GOT3 (cell line): ENCODE measurements at regions not wholly inside any gene's neighbourhood (a gene's known extent, or its start where the extent isn't known, plus 50 kb on each side); places are given as distances from the start of the nearest gene placed in this dataset.
"Not testable (repeated sequence)": the region's sequence is repeated elsewhere in the genome, so short reads cannot be mapped to it uniquely, and the experiment has no call there.

ENCODE experiments used
- DNase-seq: peaks from one replicate; lab custom pipeline; 2025; ENCODE audit warnings: mixed read lengths; lab: John Stamatoyannopoulos, UW

DNA sequence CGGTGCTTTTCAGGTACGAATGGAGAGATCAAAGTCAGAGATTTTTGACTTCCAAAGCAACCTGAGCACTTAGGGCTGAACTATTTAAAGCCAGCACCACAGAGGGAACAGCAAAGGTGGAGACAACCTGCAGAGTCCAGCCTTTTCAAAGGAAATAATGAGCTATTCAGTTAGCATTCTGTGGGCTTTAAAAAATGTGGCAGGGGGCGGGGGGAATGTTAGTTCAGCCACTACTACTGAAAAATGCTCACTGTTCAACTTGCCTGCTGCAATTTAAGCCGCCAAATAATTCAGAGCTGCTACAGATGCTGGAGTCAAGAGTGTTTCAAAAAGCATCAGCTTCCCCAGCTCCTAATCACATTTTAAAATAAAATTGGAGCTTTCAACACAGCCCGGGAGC, 473.3 kb upstream of the PLXNA2 start:
- no peak for DNase-seq

DNA sequence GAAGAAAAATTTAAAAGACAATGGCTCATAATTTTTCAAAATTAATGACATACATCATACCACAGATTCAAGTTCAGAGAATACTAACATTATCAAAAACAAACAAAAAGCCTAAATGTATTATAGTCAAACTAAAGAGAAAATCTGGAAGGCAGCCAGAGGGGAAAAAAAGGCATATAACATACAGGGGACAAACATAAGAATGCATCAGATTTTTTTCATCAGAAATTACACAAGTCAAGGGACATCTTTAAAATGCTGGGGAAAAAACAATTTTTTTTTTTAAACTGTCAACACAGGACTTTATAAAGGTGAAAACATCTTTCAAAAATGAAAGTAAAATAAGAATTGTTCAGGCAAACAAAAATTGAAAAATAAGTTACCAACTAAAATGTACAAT, 478.4 kb upstream of the PLXNA2 start:
- no peak for DNase-seq

DNA sequence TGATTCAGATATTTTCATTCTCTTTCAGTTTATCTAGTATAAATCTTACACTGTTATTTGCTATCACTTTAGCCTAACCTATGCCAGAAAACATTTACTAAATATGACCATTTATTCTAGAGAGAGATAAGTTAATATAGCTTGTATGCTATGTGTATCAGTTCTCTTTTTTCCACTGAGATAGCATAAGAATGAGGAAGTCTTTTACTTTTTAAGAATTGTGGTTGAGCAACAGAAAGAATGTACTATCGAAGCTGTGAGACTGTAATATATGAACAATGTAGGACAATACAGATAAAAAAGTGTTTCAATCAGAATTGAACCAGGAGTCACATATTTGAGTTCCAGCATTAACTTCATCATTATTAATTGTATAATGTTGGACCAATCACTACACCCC, 479.9 kb upstream of the PLXNA2 start:
- no peak for DNase-seq

DNA sequence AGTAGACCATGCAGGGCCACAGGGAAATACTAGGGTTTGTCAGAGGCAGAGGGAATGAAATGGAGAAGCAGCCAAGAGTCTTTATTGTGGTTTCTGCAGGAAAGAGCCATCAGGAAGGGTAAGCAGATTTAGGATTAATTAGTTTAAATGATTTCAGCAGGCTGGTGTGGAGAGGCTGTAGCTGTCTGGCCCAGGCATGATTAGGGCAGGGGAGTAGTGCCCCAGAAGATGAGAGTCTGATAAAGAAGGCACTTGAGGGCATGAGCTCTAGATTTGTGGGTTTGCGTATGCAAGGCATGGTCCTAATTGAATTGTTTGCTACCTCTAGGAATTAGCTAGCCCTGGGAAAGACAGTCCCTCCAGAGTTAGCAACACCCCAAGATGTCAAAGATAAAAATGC, 484.6 kb upstream of the PLXNA2 start:
- DNase-seq: no peak

DNA sequence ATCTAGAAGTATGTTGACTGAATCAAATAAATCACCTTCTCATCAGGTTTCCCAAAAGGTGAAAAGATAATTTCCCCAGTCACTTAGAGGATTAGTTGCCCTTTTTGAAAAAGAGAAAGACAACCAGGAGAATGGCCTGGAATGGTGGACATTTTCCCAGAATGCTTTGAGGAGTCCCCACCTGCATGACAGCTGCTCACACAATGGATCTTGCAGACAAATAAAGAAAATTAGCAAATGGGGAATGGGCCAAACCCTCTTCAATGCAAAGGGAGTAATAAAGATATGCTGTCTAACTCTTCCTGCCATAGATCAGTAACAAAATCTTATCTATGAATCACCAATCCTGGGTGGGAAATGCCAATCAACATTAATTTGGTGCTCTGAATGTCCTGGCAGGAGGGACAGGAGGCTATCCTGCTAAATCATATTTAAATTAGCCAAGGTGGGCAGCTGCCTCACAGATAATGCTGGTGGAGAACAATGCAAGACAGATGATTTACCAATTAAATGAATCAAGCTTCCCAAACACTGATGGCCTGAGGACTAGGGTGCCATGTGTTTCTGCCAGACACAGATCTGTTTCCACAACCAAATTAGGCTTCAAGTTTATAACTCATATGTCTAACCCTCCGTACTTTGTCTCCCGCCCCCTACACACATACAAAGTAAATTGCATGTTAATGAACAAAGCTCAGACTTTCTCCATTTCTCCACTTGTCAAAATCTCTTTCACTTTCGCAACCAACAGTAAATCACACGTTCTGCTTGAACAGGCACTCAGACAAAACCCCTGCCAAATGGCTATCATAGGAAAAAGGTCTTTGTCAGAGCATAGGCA, 488.0 kb upstream of the PLXNA2 start:
- DNase-seq: no peak

DNA sequence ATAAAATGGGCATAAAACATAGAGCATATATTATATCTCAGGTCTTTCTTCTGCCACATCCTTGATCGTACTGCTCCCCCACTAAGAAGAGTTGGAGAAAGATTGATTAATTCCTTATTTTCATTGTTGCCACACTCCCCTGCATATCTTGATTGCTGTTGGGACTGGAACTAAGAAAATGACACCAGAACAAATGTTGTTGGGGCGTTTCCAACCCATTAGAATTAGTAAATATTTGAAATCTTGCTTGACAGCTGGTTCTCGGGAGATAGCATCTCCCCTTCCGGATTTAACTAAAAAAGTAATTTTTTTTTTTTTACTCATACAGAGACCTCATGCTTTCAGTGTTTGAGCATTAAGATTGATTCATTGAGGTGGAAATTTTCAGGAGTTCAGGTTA, 493.0 kb upstream of the PLXNA2 start:
- DNase-seq: no peak

DNA sequence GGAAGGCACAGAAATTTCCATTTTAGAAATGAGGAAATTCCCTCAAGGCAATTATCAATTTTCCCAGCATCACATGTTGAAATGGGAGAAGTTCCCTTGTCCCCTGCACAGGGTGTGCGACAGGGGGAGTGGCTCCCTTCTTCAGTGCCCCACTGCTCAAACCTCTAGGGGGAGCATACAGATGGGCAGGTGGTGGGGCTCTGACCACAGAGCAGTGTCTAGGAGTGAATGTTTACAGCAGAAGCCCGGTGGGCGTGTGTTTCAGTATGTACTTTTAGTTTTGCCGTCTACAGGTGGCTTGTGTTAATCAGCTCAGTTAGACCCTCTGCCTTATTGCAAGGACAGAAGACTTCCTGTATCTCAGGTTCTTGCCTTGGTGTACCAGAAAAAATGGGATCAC, 493.7 kb upstream of the PLXNA2 start:
- DNase-seq: no peak

DNA sequence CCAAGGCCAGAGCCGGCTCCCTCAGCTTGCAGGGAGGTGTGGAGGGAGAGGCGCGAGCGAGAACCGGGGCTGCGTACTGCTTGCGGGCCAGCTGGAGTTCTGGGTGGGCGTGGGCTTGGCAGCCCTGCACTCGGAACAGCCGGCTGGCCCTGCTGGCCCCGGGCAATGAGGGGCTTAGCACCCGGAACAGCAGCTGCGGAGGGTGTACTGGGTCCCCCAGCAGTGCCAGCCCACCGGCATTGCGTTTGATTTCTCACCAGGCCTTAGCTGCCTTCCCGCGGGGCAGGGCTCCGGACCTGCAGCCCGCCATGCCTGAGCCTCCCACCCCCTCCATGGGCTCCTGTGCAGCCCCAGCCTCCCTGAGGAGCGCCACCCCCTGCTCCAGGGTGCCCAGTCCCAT, 495.5 kb upstream of the PLXNA2 start:
- not testable (repeated sequence) for DNase-seq

DNA sequence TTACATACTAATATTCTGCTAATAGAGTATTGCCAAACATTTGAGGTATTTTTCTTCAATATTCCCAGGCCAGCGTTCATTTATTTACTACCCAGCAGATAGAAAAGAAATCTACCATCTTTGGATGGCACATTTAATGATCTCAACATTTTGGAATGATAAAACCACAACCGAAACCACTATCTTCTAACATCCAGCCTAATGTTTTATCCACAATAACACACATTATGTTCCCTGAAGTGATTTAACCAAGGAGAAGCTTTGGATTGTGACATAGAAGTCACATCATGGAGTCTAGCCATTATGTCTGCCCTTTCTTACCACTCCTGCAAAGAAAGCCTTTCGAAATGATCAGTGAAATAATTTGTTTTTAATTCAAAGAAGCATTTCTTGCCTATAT, 497.1 kb upstream of the PLXNA2 start:
- DNase-seq: no peak

DNA sequence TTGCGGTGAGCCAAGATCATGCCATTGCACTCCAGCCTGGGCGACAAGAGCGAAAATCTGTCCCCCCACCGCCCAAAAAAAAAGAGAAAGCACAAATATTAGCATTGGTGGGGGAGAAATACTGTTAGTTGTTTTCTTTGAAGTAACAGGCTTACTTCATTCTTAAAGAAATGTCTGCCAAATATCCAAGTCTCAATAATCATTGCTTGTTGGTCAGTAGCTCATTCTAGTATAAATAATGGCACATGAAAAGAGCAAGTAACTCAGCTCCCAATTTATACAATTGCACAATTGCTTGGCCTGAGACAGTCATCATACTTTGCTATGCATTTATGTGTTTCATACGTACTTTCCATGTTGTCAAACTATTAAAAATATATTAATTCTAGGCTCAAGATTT, 499.2 kb upstream of the PLXNA2 start:
- no peak for DNase-seq

DNA sequence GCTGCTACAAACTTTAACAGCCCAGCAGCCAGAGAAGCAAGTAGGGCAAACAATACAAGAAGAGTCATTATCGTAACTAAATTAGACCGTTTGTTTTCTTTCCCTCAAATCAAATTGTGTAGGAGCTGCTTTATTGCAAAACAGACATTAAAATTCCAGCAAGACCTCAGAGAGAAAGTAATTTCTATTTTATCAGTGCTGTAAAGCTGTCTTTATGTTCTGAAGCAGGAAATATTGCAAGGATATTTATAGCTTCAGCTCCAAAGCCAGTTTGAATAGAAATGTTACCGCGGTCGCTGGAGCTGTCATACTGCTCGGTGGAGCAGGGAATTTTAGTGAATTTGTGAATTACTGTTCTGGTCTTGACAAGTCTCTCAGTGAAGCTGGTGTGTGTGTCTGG, 503.8 kb upstream of the PLXNA2 start:
- DNase-seq: no peak

DNA sequence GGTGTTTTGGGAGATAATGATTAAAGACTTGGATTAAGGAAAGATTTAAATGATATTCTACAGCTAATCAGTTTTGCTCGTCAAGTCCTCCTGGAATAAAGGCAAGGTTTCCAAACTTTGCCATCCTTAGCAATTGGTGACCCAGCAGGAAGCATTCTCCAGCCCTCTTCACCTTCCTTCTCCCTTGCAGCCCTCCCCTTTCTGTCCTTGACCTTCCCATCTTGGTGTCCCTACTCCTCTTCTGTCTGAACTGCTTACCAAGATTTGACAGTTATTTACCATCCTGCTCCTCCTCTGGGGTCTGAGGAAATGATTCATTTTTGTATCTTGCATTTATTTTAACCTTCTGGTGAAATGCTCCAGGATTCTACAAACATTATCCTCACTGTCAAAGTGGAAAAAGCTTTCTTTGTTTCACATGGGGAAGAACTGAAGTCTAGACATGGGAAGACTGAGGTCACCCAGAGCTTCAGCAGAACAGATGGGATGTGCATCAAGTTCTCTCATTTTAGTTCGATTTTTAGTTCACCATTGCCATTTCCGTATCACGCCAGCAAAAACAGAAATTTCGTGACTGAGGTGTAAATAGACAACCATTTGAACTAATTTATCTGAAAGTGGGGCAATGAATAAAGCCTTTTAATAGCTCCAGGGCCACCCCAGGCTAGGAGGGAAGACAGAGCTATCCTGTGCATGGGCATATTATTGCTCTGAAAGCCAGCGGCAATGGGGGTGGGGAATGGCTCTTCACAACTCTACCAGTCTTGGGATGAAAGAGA, 504.4 kb upstream of the PLXNA2 start:
- no peak for DNase-seq

DNA sequence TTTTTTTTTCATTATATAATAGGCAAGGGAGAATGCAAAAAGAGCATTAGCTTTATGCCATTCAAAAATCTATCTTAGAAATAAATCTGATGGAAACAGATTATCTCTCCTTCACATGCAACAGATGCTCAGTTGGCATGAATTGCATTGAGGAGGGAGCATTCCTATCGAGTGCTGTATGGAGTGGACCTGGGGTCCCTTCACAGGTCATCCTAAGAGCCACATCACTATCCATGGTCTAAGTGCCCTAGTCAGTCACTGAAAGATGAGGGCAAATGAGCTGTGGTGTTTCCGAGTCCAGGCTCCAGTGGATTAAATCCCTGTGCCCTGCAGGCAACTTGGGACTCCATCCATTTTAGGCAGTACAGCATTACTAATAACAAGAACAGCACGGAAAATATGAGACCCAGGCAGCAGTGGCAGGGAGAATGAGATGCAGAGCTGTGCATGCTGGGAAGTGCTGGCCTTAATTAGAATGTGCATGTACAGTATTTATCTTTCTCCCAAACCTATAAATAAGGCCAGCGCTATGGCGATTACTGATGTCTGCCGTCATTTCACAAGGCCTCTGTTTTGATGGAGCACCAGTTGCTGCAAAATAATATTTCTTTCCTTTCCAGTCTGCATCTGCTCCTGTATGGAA, 512.3 kb upstream of the PLXNA2 start:
- no peak for DNase-seq

DNA sequence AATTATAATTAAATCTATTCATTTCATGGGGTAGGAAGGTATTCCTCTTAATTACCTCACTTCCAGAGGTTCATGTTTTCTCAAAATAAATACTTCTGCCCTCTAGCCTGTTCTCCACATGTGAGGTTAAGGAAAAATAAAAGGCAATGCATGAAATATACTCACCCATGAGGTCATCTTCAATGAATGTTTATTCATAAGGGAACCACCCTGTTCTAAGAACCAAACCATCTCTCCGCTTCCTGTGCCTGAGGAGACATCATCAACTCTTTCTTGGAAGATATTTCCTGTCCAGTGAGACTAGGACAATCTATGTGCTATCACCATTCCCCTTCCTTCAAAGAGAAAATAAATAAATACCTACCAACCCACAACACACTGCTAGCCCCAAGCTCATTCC, 513.7 kb upstream of the PLXNA2 start:
- no peak for DNase-seq

DNA sequence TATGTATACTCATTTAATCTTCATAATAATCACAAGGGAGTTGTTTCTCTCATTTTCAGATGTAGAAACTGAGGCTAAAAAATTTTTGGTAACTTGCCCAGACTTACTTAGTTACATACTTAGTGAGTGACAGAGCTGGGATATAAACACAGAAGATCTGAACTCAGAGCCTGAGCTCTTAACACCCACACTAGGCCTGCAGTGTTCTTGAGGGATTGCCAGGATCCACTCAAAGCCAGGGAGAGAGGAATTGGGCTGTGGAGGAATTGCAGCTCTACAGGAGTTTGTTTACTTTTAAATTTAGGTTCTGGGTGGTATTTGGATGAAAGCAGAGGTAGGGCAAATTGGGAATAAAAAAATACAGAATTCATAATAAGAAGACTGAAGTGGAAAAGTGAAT, 515.1 kb upstream of the PLXNA2 start:
- DNase-seq: no peak

DNA sequence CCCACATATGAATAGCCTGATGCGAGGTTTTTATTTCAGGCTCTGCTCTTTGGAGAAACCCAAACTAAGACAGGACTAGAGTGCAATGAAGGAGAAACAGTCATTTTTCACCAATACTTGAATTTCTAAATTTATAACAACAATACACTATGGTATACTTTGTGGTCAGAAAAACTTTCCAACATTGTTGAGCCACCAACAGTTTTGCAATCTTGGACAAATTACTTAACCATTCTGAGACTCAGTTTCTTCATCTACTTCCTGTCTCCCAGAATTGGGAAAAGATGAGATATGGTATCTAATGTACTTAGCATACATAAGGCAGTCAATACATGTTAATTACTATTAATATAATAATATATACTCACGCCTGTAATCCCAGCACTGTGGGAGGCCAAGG, 519.8 kb upstream of the PLXNA2 start:
- no peak for DNase-seq

DNA sequence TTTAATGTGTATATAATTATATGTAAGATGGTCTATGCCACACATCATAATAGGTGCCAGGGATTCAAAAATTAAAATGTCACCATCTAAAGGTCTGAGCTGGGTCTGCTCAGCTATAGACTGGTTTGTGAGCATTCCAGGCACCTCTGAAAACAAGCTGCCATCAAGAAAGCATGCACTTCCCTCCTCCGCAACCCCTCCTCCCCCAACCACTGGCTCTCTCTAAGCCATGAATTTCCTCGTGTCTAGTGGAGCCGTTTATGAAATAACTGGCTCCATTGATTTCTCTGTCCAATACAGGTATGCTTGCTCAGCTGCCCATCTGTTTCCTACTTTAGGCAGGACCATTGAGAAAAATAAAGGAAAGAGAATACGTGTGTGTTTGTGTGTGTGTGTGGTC, 522.6 kb upstream of the PLXNA2 start:
- no peak for DNase-seq

DNA sequence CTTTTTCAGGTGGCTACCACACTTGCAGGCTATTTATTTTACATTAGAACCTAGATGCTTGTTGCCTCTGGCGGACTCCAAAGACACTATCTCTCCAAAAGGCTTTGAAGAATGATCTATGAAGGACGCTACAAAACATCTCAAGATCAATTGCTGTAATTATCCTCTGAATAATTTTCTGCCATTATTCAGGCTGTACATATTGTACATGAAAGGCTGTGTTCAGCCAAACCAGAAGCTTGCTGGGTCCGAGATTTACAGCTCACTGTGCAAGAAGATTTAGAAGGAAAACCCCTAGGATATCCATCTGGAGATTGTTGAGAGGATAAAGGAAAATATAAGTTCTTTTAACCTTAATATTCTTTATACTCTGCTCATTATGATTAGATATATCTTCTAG, 523.6 kb upstream of the PLXNA2 start:
- no peak for DNase-seq

DNA sequence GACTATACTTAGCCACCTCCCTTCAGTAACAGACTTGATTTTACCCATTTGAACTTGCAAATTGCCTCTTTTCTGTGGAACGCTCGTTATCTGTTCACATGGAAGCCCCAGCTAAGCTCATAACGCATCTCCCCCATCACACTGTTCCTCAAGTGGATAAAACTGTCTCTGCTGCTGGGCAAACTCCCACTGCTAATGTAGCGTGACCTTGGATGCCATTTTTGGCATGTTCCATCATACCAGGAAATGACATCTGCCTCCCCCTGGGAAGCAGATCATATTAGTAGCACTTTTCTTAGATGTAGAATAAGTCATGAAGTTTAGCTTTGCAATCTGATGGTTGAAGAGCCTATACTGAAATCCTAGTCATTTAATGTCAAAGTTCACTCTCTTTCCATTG, 528.7 kb upstream of the PLXNA2 start:
- DNase-seq: no peak

DNA sequence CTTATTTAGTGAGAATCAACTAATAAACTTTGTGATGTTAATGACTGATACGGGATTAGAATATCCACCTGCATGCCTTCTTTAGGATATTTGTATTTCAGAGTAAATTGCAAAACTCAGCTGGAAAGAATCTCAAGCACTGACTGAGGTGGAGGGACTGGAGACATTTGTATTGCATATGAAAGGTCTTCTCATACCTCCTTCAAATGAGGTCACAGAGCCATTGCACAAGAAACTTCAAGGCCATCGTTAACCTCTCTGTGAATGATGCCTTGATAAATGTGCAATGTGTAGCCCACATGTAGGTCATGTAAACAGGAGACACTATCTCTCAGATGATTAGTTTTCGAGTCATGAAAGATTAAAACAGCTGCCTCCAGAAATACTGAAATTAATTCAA, 531.7 kb upstream of the PLXNA2 start:
- no peak for DNase-seq

DNA sequence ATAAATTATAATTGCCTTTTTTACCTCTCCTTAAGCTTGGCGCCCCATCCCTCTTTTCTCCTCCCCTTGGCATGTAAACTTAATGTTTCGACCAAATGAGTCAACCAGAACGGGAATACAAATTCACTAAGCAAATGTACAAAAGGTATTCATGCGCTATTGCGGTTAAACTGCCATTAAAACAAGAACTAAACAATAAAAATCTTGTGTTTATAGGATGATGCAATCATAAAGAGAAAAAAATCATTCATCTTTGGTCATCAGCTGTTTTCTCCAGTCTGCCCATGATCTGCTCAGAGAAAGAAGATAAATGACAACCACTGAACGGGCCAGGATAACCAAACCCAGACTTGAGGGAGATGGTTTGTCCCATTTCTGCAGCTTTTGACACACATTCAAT, 534.2 kb upstream of the PLXNA2 start:
- no peak for DNase-seq

DNA sequence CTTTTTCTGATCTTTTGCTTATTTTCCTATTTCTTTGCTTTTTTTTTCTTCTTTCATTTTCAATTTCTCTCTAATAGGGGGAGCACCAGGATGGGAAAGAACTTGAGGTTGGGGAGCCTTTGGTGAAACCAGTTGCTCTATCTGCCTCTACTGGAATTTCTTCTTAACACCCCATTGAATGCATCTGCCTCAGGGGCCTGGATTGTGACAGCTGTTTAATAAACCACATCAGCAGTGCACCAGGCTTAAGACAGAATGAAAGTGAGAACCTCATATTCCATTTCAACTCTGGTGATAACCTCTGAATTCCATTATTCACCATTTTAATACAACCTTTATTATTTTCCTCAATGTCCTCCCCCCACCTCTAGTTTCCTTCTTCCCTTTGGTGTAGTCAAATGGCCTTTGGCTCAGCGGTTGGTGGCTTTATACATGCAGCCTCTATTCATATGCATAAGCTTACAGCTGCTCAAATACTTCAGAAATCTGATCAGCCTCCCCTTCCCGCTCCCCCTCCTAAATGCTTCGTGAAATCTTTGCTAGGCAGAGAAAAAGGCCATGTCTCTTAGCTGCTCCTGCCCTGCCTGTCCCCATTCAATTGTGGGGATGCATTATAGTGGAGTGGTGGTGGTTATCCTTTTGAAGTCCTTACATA, 537.3 kb upstream of the PLXNA2 start:
- DNase-seq: no peak

DNA sequence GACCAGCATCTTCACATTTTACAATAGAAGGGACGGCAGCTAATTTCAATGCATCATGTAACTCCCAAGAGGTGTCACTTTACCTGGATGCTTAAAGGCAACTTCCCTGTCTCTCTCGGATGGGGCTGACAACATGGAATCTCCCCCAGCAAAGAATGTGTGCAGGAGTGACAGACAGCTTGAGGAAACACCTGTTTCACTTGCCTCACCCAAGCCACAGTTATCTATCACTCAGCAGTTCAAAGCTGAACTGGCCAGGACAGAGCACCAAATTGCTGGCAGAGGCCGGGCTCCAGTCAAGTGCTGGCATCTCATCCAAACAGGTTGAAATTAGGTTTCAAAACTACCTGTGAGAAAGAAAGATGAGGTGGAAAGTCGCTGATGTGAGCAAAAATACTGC, 538.0 kb upstream of the PLXNA2 start:
- no peak for DNase-seq
